HL-60/S4 (cell line): ENCODE measurements at regions not wholly inside any gene's neighbourhood (a gene's known extent, or its start where the extent isn't known, plus 50 kb on each side); places are given as distances from the start of the nearest gene placed in this dataset.

Experiments
- in situ Hi-C: fragments of 300-500 bp; cut with MboI; formaldehyde crosslinking; loops from 2 replicates; pipeline ENCODE4 v1.14.3; 2022; ENCODE audit warnings: low sequenced_read_pairs

DNA sequence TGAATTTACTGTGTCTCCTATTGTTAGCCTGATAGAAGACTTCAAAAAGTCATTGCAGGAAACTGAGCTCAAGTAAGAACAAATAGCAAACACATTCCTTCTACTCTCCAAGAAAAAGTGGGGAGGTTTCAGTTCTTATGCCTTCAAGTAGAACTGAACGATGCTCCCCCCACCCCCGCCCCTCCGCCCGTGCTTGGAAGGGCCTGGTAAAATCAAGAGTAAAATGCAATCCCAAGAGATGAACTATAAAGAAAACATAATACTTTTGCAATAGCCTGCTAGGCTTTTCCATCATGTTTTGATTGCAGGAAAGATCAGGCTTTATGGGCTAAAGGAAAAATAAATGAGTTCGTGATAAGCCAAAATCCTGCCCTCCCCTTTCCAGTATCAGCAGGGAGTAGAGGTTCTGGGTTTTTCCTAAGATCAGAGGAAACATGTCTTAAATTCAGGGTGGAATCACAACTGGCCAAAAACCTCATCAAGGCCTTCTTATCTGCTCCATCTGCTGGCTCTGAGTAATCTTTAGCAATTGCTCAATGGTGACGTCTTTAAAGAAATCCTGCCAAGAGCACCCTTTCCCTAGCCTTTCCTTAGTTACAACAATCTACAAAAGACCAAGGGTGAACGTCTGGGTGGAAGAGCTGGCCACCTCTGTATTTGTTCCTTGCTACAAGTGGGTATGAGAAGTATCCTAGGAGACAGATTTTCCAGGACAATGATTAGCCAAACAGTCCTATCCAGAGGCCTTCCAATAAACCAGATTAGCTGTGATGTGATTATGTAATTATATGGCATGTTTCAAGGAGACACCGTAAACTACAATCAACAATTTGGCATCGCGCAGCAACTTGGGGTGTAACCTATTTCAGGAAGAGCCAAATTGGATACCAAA, 66.3 kb upstream of the FAM9C start:
- in situ Hi-C loops = no loop called here

DNA sequence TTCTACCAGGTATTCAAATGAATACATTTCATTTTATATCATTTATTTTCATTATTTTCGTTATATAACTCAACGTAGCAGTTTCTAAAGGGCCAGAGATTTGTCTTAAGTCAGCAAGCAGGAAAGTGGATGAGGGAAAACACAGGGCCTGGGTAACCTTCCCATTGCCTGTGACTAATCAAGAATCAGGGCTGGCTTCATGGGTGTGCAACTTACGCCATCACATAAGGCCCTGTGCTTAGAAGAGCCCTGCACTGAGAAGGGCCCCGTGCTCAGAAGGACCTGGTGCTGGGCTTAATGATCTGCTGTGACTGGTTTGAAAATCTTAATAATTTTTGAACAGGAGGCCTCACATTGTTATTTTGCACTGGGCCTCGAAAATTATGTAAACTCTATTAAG, 65.4 kb upstream of the FAM9C start:
- in situ Hi-C loops = no loop called here

DNA sequence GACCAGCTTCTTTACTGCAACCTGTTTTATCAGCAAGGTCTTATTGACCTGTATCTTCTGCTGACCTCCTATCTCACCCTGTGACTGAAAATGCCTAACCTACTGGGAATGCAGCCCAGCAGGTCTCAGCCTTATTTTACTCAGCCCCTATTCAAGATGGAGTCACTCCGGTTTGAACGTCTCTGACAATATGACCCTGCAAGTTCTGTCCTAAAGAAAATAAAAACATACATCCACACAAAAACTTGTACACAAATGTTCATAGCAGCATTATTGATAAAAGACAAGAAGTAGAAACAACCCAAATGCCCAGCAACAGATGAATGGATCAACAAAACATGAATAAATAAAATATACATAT, 59.5 kb upstream of the FAM9C start:
- in situ Hi-C loops = no loop called here

DNA sequence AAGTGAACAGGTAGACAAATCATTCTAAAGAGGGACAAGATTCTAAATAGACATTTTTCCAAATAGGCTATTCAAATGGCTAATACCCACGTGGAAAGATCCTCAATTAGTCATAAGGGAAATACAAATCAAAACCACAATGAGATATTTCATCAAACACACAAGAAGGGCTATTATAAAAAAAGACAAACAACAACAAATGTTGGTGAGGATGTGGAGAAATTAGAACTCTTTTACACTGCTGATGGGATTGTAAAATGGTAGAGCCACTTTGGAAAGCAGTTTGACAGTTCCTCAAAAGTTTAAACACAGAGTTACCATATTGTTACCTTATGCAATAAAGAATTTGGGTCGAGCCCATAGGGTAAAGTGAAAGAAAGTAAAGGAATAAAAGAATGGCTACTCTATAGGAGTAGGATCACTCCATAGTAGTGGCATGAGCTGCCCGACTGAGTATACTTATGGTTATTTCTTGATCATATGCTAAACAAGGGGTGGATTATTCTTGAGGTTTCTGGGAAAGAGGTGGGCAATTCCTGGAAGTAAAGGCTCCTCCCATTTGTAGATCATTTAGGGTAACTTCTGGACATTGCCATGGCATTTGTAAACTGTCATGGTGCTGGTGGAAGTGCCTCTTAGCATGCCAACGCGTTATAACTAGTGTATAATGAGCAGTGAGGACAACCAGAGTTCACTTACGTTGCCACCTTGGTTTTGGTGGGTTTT, 58.9 kb upstream of the FAM9C start:
- in situ Hi-C loops = no loop called here

DNA sequence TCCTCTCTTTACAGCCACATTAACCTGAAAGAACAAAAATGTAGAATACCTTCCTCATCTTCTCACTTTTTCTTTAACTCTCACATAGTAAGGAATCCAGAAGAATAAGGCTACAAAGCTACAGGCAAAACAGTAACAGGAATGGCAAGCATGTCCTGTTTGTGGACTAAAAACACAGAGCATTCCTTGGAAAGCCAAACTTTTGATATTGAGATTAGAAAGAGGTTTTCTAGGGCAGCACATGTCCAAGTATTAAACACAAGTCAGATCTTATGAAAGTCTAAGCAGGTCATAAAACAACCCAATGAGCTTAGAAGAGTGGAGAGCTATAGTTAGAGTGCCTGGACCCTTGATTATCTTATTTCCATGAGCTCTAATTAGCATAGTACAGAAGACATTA, 58.2 kb upstream of the FAM9C start:
- in situ Hi-C loops = no loop called here

DNA sequence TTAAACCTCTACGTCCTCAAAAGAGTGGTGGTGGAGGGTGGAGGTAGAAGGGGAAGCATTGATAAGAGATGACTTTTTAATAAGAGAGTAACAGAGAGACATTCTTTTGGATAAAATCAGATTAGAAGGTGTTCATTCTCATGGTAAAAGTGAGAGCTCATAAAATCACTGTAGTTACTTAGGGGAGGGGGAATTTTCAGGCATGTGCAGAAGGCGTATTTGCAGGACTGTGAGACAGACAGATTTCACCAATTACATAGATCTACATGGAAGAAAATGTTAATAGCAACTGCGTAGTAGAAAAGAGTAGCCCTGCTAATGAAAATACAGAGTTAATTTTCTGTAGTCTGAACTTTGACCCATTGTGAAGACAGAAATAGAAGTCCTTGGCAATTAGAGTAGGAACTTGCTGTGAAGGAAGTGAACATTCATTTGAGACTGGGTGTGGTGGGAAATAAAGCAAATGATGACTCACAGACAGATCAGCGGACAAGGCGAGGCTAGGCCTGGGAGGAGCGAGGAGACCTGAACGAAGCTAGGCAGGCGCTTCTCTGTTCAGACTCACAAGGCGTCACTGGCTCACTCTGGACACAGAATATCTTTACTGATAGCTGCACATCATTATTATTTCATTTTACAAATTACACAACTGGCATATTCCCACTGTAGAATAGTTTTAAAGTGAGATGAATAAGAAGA, 57.2 kb upstream of the FAM9C start:
- in situ Hi-C loops = no loop called here

DNA sequence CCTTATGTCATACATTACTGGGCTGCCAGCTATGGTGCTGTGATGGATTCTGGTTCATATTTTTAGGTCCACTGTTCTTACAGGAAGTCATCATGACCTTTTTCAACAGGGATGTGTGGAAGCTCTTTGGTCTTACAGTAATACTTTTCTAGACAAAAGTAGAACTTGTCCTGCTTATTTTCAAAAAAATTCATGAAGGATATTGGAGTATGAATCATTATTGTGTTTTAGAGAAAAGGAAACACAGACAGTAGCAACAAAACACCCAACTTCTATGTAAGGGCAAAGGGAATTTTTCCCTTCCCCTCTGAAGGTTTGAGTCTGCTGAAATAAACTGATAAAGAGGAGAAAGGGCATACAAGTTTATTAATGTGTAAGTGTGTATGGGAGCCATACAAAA, 54.7 kb upstream of the FAM9C start:
- in situ Hi-C loops = loop anchor here (10.0 to 25.0 kb wide), 2 partner anchors 112 to 386 kb away; partner anchors contain the start of gene TMSB4X

DNA sequence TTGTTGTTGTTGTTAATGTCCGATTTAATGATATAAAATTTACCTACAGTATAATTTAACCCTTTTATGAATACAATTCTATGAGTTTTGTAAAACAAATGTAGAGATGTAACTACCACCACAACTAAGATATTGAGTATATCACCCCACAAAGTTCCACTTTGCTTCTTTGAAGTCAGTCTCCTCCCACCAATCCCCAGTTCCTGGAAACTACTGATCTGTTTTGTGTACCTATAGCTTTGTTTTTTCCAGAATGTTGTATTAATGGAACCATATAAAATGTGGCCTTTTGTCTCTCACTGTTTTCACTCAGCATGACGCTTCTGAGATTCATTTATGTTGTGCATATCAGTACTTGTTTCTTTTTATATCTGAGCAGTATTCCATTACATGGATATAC, 52.3 kb upstream of the FAM9C start:
- in situ Hi-C loops = loop anchor here (10.0 to 25.0 kb wide), 2 partner anchors 109 to 388 kb away; partner anchors contain the start of gene TMSB4X

DNA sequence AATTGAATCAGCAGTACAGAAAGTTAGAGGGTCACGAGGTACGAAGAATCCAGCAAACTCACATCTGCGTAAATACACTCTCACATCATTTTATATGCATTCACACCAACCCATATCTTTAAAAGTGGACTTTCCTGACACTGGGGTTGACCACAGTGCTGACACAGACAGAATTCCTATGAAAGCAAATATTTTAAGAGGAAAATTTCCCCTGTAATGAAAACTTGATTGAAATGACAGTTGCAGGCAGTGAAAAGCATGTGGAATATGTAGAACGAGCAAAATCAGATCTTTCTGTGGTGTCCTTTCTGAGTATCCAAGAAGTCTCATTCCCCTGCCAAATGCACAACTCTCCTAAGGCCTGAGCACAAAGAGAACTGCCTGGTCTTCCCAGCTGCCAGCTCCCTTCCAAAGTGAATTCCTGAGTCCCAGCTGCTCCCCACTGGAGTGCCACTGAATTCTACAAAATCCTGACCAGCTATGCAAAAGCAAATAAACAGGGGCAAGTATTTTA, 50.5 kb upstream of the FAM9C start:
- in situ Hi-C loops = loop anchor here (10.0 to 25.0 kb wide), 2 partner anchors 108 to 390 kb away; partner anchors contain the start of gene TMSB4X

DNA sequence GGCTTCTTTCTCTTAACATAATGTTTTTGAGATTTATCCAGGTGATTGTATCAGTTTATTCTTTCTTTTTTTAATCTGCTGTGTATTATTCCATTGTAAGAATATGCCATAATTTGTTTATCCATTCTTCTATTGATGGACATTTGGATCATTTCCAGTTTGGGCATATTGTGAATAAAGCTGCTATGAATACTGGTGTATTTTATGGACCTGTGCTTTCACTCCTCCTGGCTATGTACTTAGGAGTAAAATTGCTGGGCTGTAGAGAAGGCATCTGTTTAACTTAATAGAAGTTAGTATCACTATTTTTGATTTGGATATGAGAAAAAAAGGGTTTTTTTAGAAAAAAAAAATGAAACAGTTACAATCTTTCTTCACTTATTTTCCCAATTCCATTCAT, 50.0 kb upstream of the FAM9C start:
- in situ Hi-C loops = loop anchor here (10.0 to 25.0 kb wide), 2 partner anchors 107 to 390 kb away; partner anchors contain the start of gene TMSB4X
